K562 (cell line): ENCODE measurements at regions not wholly inside any gene's neighbourhood (a gene's known extent, or its start where the extent isn't known, plus 50 kb on each side); places are given as distances from the start of the nearest gene placed in this dataset.

Experiments
- BRCA1 ChIP-seq, 2 experiments: fragments of 450-650 bp in 1 of 2; sonication (generic) in 1 of 2; formaldehyde crosslinking in 1 of 2; IDR thresholded peaks; 2 replicates each; pipeline versions ENCODE4 v1.5.0 to v1.6.1; 2017 to 2020; ENCODE audit warnings: mild to moderate bottlenecking in 1 of 2, missing genetic modification reagents in 1 of 2
- CTBP1 ChIP-seq: fragments of 450-650 bp; IDR thresholded peaks from 2 replicates; pipeline ENCODE4 v1.6.1; 2016; ENCODE audit warnings: borderline replicate concordance
- CTCF ChIP-seq, 3 experiments: IDR thresholded peaks in 2 of 3; conservative IDR thresholded peaks in 1 of 3; 2 replicates each; pipeline ENCODE4 v1.5.1; 2011 to 2012; ENCODE audit warnings: low read length in 3 of 3, mild to moderate bottlenecking in 3 of 3, control low read depth in 2 of 3, improper control_type of control experiment in 1 of 3, inconsistent platforms in 1 of 3, low read depth in 1 of 3, mixed read lengths in 1 of 3, moderate library complexity in 1 of 3; ENCODE audit not compliant: insufficient read depth in 2 of 3
- HDAC2 ChIP-seq: fragments of 450-650 bp; IDR thresholded peaks from 2 replicates; pipeline ENCODE4 v1.6.1; 2016; ENCODE audit warnings: mild to moderate bottlenecking
- MCM5 ChIP-seq: fragments of 450-650 bp; IDR thresholded peaks from 2 replicates; pipeline ENCODE4 v1.6.1; 2016; ENCODE audit warnings: low read depth
- NFYB ChIP-seq: IDR thresholded peaks from 2 replicates; pipeline ENCODE4 v1.6.1; 2011; ENCODE audit warnings: mild to moderate bottlenecking, moderate library complexity; ENCODE audit not compliant: insufficient read length; ENCODE audit errors: extremely low read depth
- YBX1 ChIP-seq: fragments of 450-650 bp; IDR thresholded peaks from 2 replicates; pipeline ENCODE4 v1.7.1; 2016; ENCODE audit warnings: mild to moderate bottlenecking
- TF ChIP-seq, protein P1 (sequence below): sonication (generic); formaldehyde crosslinking; IDR thresholded peaks from 2 replicates; pipeline ENCODE4 v1.8.1; 2022; ENCODE audit warnings: missing genetic modification reagents

DNA sequence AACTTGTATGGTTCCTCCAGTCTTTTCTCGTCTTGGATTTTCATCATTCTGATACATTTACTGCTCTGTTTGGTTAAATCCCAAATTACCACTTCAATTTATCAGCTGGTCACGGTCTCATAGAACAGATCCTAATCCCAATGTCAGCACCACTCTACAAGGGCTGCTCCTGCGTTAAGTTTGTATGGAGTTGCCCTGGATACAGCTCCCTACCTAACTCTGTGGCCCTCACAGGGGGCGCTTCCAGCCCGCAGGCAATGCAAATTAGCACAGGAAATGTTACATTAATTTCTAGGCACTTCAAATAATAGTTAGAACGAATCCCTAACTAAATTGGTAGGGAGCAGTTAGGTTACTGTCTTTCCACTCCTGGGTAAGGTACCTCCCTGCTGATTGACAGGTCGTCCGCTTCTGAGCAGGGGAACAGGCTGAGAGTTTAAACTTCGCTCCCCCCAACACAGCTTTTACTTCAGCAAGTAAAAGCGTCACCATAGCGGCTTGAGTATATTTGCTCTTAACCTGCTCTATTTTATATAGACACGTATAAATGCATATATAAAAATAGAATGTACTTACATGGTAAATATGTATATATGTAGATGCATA lies 238.5 kb upstream of the FANCL start:
- TF ChIP-seq, protein P1, sequence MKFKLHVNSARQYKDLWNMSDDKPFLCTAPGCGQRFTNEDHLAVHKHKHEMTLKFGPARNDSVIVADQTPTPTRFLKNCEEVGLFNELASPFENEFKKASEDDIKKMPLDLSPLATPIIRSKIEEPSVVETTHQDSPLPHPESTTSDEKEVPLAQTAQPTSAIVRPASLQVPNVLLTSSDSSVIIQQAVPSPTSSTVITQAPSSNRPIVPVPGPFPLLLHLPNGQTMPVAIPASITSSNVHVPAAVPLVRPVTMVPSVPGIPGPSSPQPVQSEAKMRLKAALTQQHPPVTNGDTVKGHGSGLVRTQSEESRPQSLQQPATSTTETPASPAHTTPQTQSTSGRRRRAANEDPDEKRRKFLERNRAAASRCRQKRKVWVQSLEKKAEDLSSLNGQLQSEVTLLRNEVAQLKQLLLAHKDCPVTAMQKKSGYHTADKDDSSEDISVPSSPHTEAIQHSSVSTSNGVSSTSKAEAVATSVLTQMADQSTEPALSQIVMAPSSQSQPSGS (CRISPR knock-in tag) = no peak
- TF ChIP-seq NFYB (no peak), MCM5 (no peak), HDAC2 (no peak), CTBP1 (no peak), BRCA1 (IDR thresholded peaks at IDR 0.05) (no peak), BRCA1 (CRISPR knock-in tag; IDR thresholded peaks at IDR 0.05) (no peak), CTCF (IDR thresholded peaks at IDR 0.05 in 2 of 3, conservative IDR thresholded peaks at IDR 0.05 in 1 of 3; ENCODE audit: insufficient read depth in 2 of 3, low read depth in 1 of 3, low read length in 3 of 3) (no peak), YBX1 (no peak)
